ENCODE measurements at regions not wholly inside any gene's neighbourhood (a gene's known extent, or its start where the extent isn't known, plus 50 kb on each side); places are given as distances from the start of the nearest gene placed in this dataset.

- Histone ChIP-seq H3K4me1 (no peaks in the 10 kb centered on the region), H3K4me3 (no peak overlapping the region), H3K27ac (no peak overlapping the region), H3K9me3 (no peaks in the 10 kb centered on the region), H3K27me3 (no peaks in the 10 kb centered on the region), H3K36me3 (no peaks in the 10 kb centered on the region)
- DNase-seq (no peak), ATAC-seq (ENCODE audit: low FRiP score in 2 of 2) (no peak)
- TF ChIP-seq EP300 (IDR thresholded peaks at IDR 0.05) = no peak
- no peak for TF ChIP-seq POLR2A (IDR thresholded peaks at IDR 0.05)
- TF ChIP-seq CTCF (IDR thresholded peaks at IDR 0.05) = no peak
- no peak for TF ChIP-seq POLR2AphosphoS5 (IDR thresholded peaks at IDR 0.05)
- 85 to 89% methylated on average over 3 of the region's 3 CpGs for WGBS, 2 donors
Measured at GRCh38 chr14:56955745-56956144, 145.5 kb upstream of the OTX2 start.

- no peak for DNase-seq
- Histone ChIP-seq H3K27me3 (no peaks in the 10 kb centered on the region), H3K4me3 (no peak overlapping the region), H3K27ac (no peak overlapping the region), H3K36me3 (no peaks in the 10 kb centered on the region), H3K9me3 (no peaks in the 10 kb centered on the region), H3K4me1 (no peaks in the 10 kb centered on the region)
- TF ChIP-seq POLR2AphosphoS5 (IDR thresholded peaks at IDR 0.05) = no peak
- TF ChIP-seq EP300 (IDR thresholded peaks at IDR 0.05) = no peak
- WGBS, 2 donors = 23 to 30% methylated on average over 5 of the region's 5 CpGs
- ATAC-seq (ENCODE audit: low FRiP score in 2 of 2) = no peak
Measured at GRCh38 chr14:56953884-56954283, 143.6 kb upstream of the OTX2 start.

- Histone ChIP-seq H3K36me3 (no peaks in the 10 kb centered on the region), H3K9me3 (no peaks in the 10 kb centered on the region), H3K4me3 (no peak overlapping the region), H3K27ac (no peak overlapping the region), H3K4me1 (no peaks in the 10 kb centered on the region), H3K27me3 (no peaks in the 10 kb centered on the region)
- 78 to 83% methylated on average over 3 of the region's 3 CpGs for WGBS, 2 donors
- TF ChIP-seq CTCF (IDR thresholded peaks at IDR 0.05) (no peak), POLR2AphosphoS5 (IDR thresholded peaks at IDR 0.05) (no peak), EP300 (IDR thresholded peaks at IDR 0.05) (no peak), POLR2A (IDR thresholded peaks at IDR 0.05) (no peak)
- DNase-seq (no peak), ATAC-seq (ENCODE audit: low FRiP score in 2 of 2) (no peak)
Measured at GRCh38 chr14:56952766-56953473, 142.6 kb upstream of the OTX2 start.

- H3K27ac ChIP-seq = no peak overlapping the region
- H3K27me3 ChIP-seq = no peaks in the 10 kb centered on the region
- no peak for ATAC-seq (ENCODE audit: low FRiP score in 2 of 2)
- TF ChIP-seq POLR2AphosphoS5 (IDR thresholded peaks at IDR 0.05) (no peak), EP300 (IDR thresholded peaks at IDR 0.05) (no peak), POLR2A (IDR thresholded peaks at IDR 0.05) (no peak), CTCF (IDR thresholded peaks at IDR 0.05) (no peak)
- no peaks in the 10 kb centered on the region for H3K4me1 ChIP-seq
- no peak overlapping the region for H3K4me3 ChIP-seq
- 20 to 35% methylated on average over 2 of the region's 2 CpGs for WGBS, 2 donors
- no peaks in the 10 kb centered on the region for H3K36me3 ChIP-seq
- H3K9me3 ChIP-seq = no peaks in the 10 kb centered on the region
- DNase-seq = peak in 1 of 2 donors; percentile 22
Measured at GRCh38 chr14:56949828-56950227, 139.5 kb upstream of the OTX2 start.

- Histone ChIP-seq H3K27ac (no peak overlapping the region), H3K4me3 (no peak overlapping the region), H3K36me3 (no peaks in the 10 kb centered on the region), H3K27me3 (no peaks in the 10 kb centered on the region), H3K9me3 (no peaks in the 10 kb centered on the region), H3K4me1 (no peaks in the 10 kb centered on the region)
- TF ChIP-seq EP300 (IDR thresholded peaks at IDR 0.05) = no peak
- TF ChIP-seq CTCF (IDR thresholded peaks at IDR 0.05) = no peak
- TF ChIP-seq POLR2A (IDR thresholded peaks at IDR 0.05) = no peak
- no peak for TF ChIP-seq POLR2AphosphoS5 (IDR thresholded peaks at IDR 0.05)
- DNase-seq (no peak), ATAC-seq (ENCODE audit: low FRiP score in 2 of 2) (no peak)
- 46 to 59% methylated on average over 2 of the region's 2 CpGs for WGBS, 2 donors
Measured at GRCh38 chr14:56945291-56945690, 135.0 kb upstream of the OTX2 start.
